ENCODE measurements at regions not wholly inside any gene's neighbourhood (a gene's known extent, or its start where the extent isn't known, plus 50 kb on each side); places are given as distances from the start of the nearest gene placed in this dataset.

DNA sequence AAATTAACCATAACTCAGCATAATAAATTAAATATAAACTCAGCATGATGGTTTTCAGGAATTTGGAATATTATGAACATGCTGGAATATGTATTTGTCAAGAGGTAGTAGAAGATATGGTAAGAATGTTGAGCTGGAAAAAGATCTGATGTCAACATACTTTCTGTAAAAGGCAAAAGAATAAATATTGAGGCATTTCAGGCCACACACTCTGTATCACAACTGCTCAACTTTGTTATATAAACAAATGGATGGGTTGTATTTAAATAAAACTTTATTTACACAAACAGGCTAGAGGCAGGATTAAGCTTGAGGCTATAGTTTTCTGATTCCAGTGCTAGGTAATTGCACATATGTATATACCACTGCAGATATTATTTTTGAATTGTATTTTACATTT, 1409.4 kb downstream of the MRPL39 start:
- Histone ChIP-seq H3K4me3 (no peak overlapping the region), H3K9me3 (replicated peaks in 1 of 11) (no peaks in the 10 kb centered on the region), H4K20me1 (no peaks in the 10 kb centered on the region), H3K9ac (no peak overlapping the region), H3K27ac (no peak overlapping the region), H3K36me3 (no peaks in the 10 kb centered on the region), H3K4me2 (no peak overlapping the region), H3K27me3 (no peaks in the 10 kb centered on the region), H3K4me1 (no peaks in the 10 kb centered on the region)
- TF ChIP-seq Cebpa-rat (IDR thresholded peaks at IDR 0.05) = no peak

DNA sequence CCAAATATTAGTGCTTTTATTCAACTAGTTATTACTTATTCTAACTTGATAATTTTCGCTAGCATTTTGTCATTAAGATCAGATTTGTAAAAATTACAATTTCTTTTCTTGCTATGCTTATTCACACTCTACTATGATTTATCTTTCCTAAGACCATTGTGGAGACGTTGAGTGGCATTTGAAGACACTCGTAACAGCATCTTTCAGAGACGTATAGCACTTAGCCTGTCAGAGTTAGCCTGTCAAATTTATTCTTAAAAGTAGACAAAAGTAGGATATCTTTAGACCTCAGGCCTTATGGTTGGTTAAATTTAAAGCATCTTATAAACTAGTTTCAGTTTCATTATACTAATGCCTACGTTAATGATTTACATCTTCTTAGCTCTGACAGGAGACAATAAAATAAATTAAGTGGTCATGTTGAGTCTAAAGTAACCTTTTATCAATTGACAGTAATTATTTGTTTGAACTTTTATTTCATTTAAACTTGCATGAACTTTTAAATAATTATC, 1410.1 kb downstream of the MRPL39 start:
- Histone ChIP-seq H3K9ac (no peak overlapping the region), H3K4me1 (no peaks in the 10 kb centered on the region), H3K27ac (no peak overlapping the region), H3K27me3 (no peaks in the 10 kb centered on the region), H3K36me3 (no peaks in the 10 kb centered on the region), H3K4me2 (no peak overlapping the region), H3K9me3 (replicated peaks in 1 of 11) (no peaks in the 10 kb centered on the region), H4K20me1 (no peaks in the 10 kb centered on the region), H3K4me3 (no peak overlapping the region)
- no peak for TF ChIP-seq Cebpa-rat (IDR thresholded peaks at IDR 0.05)

DNA sequence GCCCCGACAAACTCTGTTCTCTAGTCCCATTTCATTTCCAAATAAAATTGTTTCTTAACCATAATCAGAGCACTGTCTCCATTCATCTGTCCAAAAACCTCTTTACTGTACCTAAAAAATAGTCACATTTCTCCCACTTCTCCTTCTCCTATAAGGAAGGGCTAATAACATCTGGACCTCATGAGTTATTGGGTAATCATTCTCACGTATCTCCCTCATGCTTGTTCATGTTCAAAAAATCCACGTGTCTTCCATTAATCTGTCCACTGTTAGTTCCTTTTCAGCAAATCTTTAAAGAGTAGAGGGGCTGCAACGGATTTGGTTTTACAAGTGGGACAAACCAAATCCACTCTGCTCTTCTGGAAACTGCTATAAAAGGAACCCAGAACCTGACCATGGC, 1418.8 kb downstream of the MRPL39 start:
- Histone ChIP-seq H3K4me3 (no peak overlapping the region), H3K4me2 (no peak overlapping the region), H3K36me3 (no peaks in the 10 kb centered on the region), H3K4me1 (no peaks in the 10 kb centered on the region), H3K27me3 (no peaks in the 10 kb centered on the region), H3K9me3 (replicated peaks in 1 of 11) (no peaks in the 10 kb centered on the region), H3K27ac (no peak overlapping the region), H4K20me1 (no peaks in the 10 kb centered on the region), H3K9ac (no peak overlapping the region)
- no peak for TF ChIP-seq Cebpa-rat (IDR thresholded peaks at IDR 0.05)

DNA sequence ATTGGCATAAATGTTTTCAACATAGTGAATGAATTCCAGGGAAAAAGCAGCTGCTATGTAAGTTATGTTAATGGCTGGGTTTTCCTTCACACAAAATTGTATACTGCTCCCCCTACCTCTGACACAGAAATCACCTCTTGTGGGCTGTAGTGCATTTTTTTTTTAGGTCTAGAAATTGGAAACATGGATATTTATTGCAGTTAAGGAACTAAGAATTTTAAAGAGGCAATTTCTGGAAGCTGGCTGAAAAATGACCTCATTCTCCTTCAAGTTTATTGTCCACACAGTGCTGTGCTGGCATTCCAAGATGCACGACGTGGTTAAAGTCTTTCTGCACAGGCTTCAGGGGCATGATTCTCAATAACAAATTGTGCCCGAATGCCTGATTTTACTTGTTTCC, 1424.2 kb downstream of the MRPL39 start:
- Histone ChIP-seq H3K36me3 (no peaks in the 10 kb centered on the region), H3K27me3 (no peaks in the 10 kb centered on the region), H3K4me2 (no peak overlapping the region), H3K9ac (no peak overlapping the region), H3K9me3 (replicated peaks in 1 of 11) (peaks cover 5 to 18% (median 8%) of the 10 kb centered on the region in 11 experiments; a peak in 17 of 22 replicates), H3K4me3 (no peak overlapping the region), H3K27ac (no peak overlapping the region), H3K4me1 (no peaks in the 10 kb centered on the region), H4K20me1 (no peaks in the 10 kb centered on the region)
- TF ChIP-seq Cebpa-rat (IDR thresholded peaks at IDR 0.05) = no peak

DNA sequence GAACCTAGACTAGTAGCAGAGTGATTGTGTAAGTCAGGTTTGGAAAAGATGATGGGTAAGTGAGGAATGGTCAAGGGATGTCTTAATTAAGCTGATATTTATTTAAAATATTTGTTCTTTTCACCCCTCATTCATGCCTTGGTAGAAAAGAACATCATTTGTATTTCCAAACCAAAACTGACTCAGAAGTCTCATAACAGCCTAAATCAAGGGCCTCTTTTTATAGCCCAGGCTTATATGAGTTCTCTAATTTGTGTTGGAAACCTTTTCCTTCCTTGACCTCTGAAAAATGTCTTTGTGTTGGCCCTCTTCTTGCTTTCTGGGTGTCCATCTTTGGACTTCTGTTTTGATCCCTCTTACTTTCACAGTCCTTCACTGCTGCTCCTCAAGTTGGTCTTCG, 1428.2 kb downstream of the MRPL39 start:
- H4K20me1 ChIP-seq = no peaks in the 10 kb centered on the region
- TF ChIP-seq Cebpa-rat (IDR thresholded peaks at IDR 0.05) = no peak
- H3K4me2 ChIP-seq = no peak overlapping the region
- peaks cover 5 to 18% (median 8%) of the 10 kb centered on the region in 11 experiments; a peak in 17 of 22 replicates for H3K9me3 ChIP-seq (replicated peaks in 1 of 11)
- H3K27ac ChIP-seq = no peak overlapping the region
- H3K4me3 ChIP-seq = no peak overlapping the region
- H3K9ac ChIP-seq = no peak overlapping the region
- no peaks in the 10 kb centered on the region for H3K27me3 ChIP-seq
- no peaks in the 10 kb centered on the region for H3K4me1 ChIP-seq
- no peaks in the 10 kb centered on the region for H3K36me3 ChIP-seq

DNA sequence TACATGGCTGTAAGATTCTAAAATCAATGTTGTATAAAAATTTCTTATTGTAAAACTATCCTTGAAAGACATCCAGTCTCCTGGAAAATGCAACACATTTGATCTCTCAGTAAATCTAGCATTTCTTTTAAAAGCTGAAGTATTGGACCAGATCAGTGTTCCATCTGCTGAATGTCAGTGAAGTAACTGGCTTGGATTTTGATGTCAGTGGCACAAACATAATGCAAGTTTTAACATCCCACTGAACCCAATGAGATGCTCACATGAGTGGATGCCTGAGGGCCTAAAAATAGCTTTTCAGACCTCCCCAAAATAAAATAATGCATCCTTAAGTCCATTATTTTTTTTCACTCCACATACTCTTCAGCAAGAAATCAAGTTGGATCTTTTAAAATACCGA, 1432.2 kb downstream of the MRPL39 start:
- H3K27ac ChIP-seq = no peak overlapping the region

DNA sequence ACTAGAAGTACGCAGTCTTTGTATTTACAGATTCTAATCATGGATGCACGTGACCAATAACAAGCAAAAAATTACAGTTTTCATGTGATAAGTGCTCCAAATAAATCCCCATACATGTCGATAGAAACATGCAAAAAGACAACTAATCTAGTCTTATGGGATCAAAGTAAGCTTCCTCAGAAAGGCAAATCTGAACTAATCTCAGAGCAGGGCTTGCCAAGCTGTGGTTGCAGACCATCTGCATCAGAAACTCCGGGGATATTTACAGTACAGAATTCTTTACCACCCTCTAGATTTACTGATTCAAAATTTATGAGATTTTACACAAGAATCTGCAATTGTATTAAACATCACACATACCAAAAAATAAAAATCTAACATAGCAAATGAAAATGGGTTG, 1435.5 kb downstream of the MRPL39 start:
- H3K36me3 ChIP-seq = no peaks in the 10 kb centered on the region
- H3K27ac ChIP-seq = no peak overlapping the region
- H3K27me3 ChIP-seq = no peaks in the 10 kb centered on the region
- no peaks in the 10 kb centered on the region for H4K20me1 ChIP-seq
- no peaks in the 10 kb centered on the region for H3K9me3 ChIP-seq (replicated peaks in 1 of 11)
- TF ChIP-seq Cebpa-rat (IDR thresholded peaks at IDR 0.05) = no peak
- no peak overlapping the region for H3K4me3 ChIP-seq
- no peaks in the 10 kb centered on the region for H3K4me1 ChIP-seq
- no peak overlapping the region for H3K9ac ChIP-seq
- H3K4me2 ChIP-seq = no peak overlapping the region

More for the DNA sequence above, 1432.2 kb downstream of the MRPL39 start:
- H3K9me3 ChIP-seq (replicated peaks in 1 of 11) = peaks cover 5 to 18% (median 8%) of the 10 kb centered on the region in 11 experiments; a peak in 17 of 22 replicates
- H3K27me3 ChIP-seq = no peaks in the 10 kb centered on the region
- H3K4me1 ChIP-seq = no peaks in the 10 kb centered on the region
- H4K20me1 ChIP-seq = no peaks in the 10 kb centered on the region
- H3K9ac ChIP-seq = no peak overlapping the region
- no peak overlapping the region for H3K4me3 ChIP-seq
- no peaks in the 10 kb centered on the region for H3K36me3 ChIP-seq
- no peak overlapping the region for H3K4me2 ChIP-seq
- TF ChIP-seq Cebpa-rat (IDR thresholded peaks at IDR 0.05) = no peak

DNA sequence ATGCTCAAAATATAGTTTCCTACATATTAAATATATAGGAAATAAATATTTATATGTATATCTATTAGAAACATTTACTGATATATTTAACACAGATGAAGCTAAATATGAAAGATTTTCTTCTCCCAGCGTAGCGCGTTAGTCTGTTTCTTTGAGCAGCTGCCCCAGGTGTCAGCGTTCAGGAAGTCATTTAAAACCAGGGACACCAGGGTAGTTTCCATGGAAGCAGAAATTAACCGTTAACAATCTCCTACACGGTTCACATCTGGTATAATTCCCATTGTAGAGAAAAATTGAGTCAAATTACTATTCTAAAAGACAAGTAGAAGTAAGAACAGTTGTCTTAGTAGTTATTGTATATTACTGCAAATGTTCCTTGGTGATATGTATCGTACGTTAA, 1443.7 kb downstream of the MRPL39 start:
- Histone ChIP-seq H3K27ac (no peak overlapping the region), H3K27me3 (no peaks in the 10 kb centered on the region), H3K4me3 (no peak overlapping the region), H3K9me3 (replicated peaks in 1 of 11) (no peaks in the 10 kb centered on the region), H3K36me3 (no peaks in the 10 kb centered on the region), H3K4me2 (no peak overlapping the region), H3K9ac (no peak overlapping the region), H4K20me1 (no peaks in the 10 kb centered on the region), H3K4me1 (no peaks in the 10 kb centered on the region)
- no peak for TF ChIP-seq Cebpa-rat (IDR thresholded peaks at IDR 0.05)

DNA sequence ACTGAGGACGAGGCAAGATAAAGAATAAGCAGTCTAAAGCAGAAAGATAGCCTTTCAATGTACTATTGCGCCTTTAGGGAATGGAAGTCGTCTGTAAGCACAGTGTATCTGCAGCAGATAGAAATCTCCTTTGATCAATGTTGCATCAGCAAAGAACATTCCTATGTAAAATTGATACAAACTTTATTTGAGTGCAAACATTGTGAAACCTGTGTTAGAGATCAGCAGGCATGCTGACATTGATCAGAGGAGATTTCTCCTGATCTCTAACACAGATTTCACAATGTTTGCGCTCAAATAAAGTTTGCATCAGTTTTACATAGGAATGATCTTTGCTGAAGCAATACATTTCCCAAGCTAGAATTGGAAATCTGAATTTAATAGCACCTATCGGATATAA, 1446.8 kb downstream of the MRPL39 start:
- TF ChIP-seq Cebpa-rat (IDR thresholded peaks at IDR 0.05) = no peak
- Histone ChIP-seq H3K27ac (no peak overlapping the region), H4K20me1 (no peaks in the 10 kb centered on the region), H3K27me3 (no peaks in the 10 kb centered on the region), H3K9ac (no peak overlapping the region), H3K4me2 (no peak overlapping the region), H3K4me1 (no peaks in the 10 kb centered on the region), H3K4me3 (no peak overlapping the region), H3K36me3 (no peaks in the 10 kb centered on the region), H3K9me3 (replicated peaks in 1 of 11) (no peaks in the 10 kb centered on the region)

DNA sequence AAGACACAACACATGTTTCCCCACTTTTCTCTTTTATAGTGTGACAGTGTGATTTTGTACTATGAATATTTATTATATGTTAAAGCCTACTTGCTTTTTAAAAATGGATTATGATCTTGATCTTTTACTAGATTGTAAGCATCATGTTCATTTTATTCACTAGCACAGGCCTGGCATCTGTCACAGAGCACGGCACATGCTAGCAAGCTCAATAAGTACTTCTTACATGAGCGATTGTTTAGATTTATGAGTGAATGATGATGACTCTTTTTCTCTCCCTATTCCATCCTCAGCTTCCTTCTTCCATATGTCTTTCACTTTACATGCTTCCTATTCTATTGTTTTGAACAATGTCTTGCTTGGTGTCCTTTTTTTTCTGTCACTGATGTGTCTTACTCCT, 1454.1 kb downstream of the MRPL39 start:
- H3K4me2 ChIP-seq = no peak overlapping the region
- H3K4me3 ChIP-seq = no peak overlapping the region
- no peaks in the 10 kb centered on the region for H3K4me1 ChIP-seq
- no peak overlapping the region for H3K9ac ChIP-seq
- no peaks in the 10 kb centered on the region for H4K20me1 ChIP-seq
- no peaks in the 10 kb centered on the region for H3K9me3 ChIP-seq (replicated peaks in 1 of 11)
- no peak for TF ChIP-seq Cebpa-rat (IDR thresholded peaks at IDR 0.05)
- H3K27me3 ChIP-seq = no peaks in the 10 kb centered on the region
- no peaks in the 10 kb centered on the region for H3K36me3 ChIP-seq
- H3K27ac ChIP-seq = no peak overlapping the region

Data from BLaER1 treated with 17β-estradiol and CSF1 and Interleukin-3, amounts not matched to agents 10 nM and 100 nM (cell line).